Transverse colon (tissue), 4 donors: ENCODE measurements at regions not wholly inside any gene's neighbourhood (a gene's known extent, or its start where the extent isn't known, plus 50 kb on each side); places are given as distances from the start of the nearest gene placed in this dataset.

Source experiments
- DNase-seq: peaks from one replicate; pipeline ENCODE4 v3.0.0-alpha.2; 2019
- H3K27ac ChIP-seq, 4 donors: fragments of 200-600 bp; sonication (generic); 2 replicates each; pipeline ENCODE4 v1.5.1; 2016 to 2018; ENCODE audit warnings: inconsistent platforms in 4 of 4
- H3K27me3 ChIP-seq: fragments of 200-600 bp; sonication (generic); 2 replicates; pipeline ENCODE4 v1.5.1; 2017; ENCODE audit warnings: inconsistent platforms
- H3K36me3 ChIP-seq, 4 donors: fragments of 200-600 bp; sonication (generic); 2 replicates each; pipeline ENCODE4 v1.5.1; 2017 to 2019; ENCODE audit warnings: inconsistent platforms in 4 of 4
- H3K4me1 ChIP-seq, 4 donors: fragments of 200-600 bp; sonication (generic); 2 replicates each; pipeline ENCODE4 v1.5.1; 2017 to 2020; ENCODE audit warnings: inconsistent platforms in 4 of 4
- H3K4me3 ChIP-seq, 4 donors: fragments of 200-600 bp; sonication (generic); 1 replicate in 1 of 4; 2 replicates in 3 of 4; pipeline versions ENCODE4 v1.5.1 to v1.6.1; 2017 to 2019; ENCODE audit warnings: inconsistent platforms in 4 of 4
- H3K9me3 ChIP-seq, 2 donors: fragments of 200-600 bp; sonication (generic); 2 replicates each; pipeline ENCODE4 v1.5.1; 2017 to 2019; ENCODE audit warnings: inconsistent platforms in 2 of 2
- EP300 ChIP-seq: sonication (generic); formaldehyde crosslinking; IDR thresholded peaks from one replicate; pipeline ENCODE4 v1.6.1; 2017; ENCODE audit warnings: antibody characterized with exemption, low read depth
- POLR2A ChIP-seq: fragments of 450-650 bp; IDR thresholded peaks from one replicate; pipeline ENCODE4 v1.6.1; 2016; ENCODE audit warnings: antibody characterized with exemption, mild to moderate bottlenecking, moderate library complexity
- POLR2AphosphoS5 ChIP-seq, 3 donors: sonication (generic); formaldehyde crosslinking; IDR thresholded peaks; one replicate each; pipeline ENCODE4 v1.6.1; 2016; ENCODE audit warnings: antibody characterized with exemption in 3 of 3
- WGBS, 2 donors: methylation state at CpG; one replicate each; pipeline ENCODE4 v1.1.5; 2018; ENCODE audit warnings: low coverage in 1 of 2; 5-methylcytosine and 5-hydroxymethylcytosine counted together
- in situ Hi-C, 4 donors: fragments of 200-750 bp; cut with MboI; loops; one replicate each; pipeline versions ENCODE4 v1.15.0 to v1.15.1; 2017; ENCODE audit warnings: low sequenced_read_pairs in 3 of 4, low pct_ligation_motif_present in 1 of 4, low pct_unique_long_range_greater_than_20kb in 1 of 4
- intact Hi-C: fragments of 100-400 bp; cut with DNase I; formaldehyde crosslinking; loops from one replicate; pipeline ENCODE4 v1.15.1; 2023; ENCODE audit warnings: low total_unique reads
- TF ChIP-seq, protein P1 (sequence below), 5 experiments: fragments of 200-600 bp in 3 of 5; fragments of 450-650 bp in 2 of 5; sonication (generic) in 3 of 5; IDR thresholded peaks; 1 replicate in 2 of 5; 2 replicates in 3 of 5; pipeline ENCODE4 v1.5.1; 2016 to 2017; ENCODE audit warnings: antibody characterized with exemption in 5 of 5, inconsistent platforms in 3 of 5, mild to moderate bottlenecking in 2 of 5, moderate library complexity in 1 of 5

DNA sequence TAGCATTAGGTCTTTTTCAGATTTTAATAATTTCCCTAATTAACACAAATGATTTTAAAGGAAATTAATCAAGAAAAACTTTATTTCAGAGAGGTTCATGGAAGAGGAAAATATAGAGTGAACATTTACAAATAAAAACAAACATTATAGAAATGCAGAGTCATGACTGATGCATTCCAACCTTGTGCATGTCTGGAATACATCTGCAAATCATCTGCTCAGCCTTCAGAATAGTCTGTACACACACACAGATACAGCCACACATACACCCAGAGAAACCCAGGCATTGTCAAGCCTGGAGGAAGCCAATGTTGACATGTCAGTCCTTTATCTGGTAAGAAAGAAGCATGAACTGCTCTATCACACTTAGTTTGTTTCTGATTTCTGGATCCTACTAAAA is 61.3 kb upstream of the NFKB1 start:
- Histone ChIP-seq H3K4me1 (peaks cover 0 to 17% (median 11%) of the 10 kb centered on the region in 4 donors), H3K9me3 (no peaks in the 10 kb centered on the region), H3K4me3 (no peak overlapping the region), H3K27ac (peak overlapping the region; percentile 42 to 57 (median 50)), H3K27me3 (no peaks in the 10 kb centered on the region), H3K36me3 (no peaks in the 10 kb centered on the region)
- TF ChIP-seq POLR2AphosphoS5 (IDR thresholded peaks at IDR 0.05) (no peak), EP300 (no peak), POLR2A (no peak)
- TF ChIP-seq, protein P1, sequence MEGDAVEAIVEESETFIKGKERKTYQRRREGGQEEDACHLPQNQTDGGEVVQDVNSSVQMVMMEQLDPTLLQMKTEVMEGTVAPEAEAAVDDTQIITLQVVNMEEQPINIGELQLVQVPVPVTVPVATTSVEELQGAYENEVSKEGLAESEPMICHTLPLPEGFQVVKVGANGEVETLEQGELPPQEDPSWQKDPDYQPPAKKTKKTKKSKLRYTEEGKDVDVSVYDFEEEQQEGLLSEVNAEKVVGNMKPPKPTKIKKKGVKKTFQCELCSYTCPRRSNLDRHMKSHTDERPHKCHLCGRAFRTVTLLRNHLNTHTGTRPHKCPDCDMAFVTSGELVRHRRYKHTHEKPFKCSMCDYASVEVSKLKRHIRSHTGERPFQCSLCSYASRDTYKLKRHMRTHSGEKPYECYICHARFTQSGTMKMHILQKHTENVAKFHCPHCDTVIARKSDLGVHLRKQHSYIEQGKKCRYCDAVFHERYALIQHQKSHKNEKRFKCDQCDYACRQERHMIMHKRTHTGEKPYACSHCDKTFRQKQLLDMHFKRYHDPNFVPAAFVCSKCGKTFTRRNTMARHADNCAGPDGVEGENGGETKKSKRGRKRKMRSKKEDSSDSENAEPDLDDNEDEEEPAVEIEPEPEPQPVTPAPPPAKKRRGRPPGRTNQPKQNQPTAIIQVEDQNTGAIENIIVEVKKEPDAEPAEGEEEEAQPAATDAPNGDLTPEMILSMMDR (IDR thresholded peaks at IDR 0.05): no peak
- in situ Hi-C loops: loop anchor here (10.0 to 25.0 kb wide), 9 partner anchors 95 to 665 kb away; partner anchors contain the start of genes SLC39A8 (in 1 of the 4) and SLC9B1 (in 1 of the 4)
- DNase-seq: no peak
- intact Hi-C loops: loop anchor here (10.0 kb wide), 2 partner anchors 65 to 185 kb away; partner anchors contain the start of gene NFKB1

DNA sequence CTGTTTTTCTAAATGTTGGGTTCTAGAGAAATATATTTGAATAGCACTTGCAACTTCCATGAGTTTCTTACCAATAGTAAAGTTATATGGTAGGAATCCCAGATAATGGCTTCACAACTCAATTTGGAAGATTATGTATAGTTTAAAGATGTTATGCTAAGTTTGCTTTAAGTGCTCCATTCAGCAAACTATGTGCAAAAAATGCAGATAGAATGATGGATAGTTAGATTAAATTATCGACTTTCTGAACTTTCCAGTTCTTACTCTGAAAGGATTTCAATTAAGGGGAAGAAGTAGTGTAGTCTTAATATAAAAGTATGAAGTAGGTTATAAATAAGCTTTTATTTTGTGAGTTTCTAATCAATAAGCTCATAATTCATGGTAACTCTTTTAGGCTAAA is 60.7 kb upstream of the NFKB1 start:
- Histone ChIP-seq H3K27me3 (no peaks in the 10 kb centered on the region), H3K4me3 (no peak overlapping the region), H3K9me3 (no peaks in the 10 kb centered on the region), H3K36me3 (no peaks in the 10 kb centered on the region), H3K27ac (no peak overlapping the region), H3K4me1 (peaks cover 0 to 17% (median 11%) of the 10 kb centered on the region in 4 donors)
- in situ Hi-C loops: loop anchor here (10.0 to 25.0 kb wide), 6 partner anchors 147 to 664 kb away; partner anchors contain the start of gene SLC9B1 (in 1 of the 4)
- TF ChIP-seq EP300 (no peak), POLR2AphosphoS5 (IDR thresholded peaks at IDR 0.05) (no peak), POLR2A (no peak)
- TF ChIP-seq, protein P1 (IDR thresholded peaks at IDR 0.05): no peak
- 93 to 100% methylated on average over 1 of the region's 1 CpG for WGBS, 2 donors
- no peak for DNase-seq
- intact Hi-C loops: loop anchor here (10.0 kb wide), 2 partner anchors 64 to 184 kb away; partner anchors contain the start of gene NFKB1

DNA sequence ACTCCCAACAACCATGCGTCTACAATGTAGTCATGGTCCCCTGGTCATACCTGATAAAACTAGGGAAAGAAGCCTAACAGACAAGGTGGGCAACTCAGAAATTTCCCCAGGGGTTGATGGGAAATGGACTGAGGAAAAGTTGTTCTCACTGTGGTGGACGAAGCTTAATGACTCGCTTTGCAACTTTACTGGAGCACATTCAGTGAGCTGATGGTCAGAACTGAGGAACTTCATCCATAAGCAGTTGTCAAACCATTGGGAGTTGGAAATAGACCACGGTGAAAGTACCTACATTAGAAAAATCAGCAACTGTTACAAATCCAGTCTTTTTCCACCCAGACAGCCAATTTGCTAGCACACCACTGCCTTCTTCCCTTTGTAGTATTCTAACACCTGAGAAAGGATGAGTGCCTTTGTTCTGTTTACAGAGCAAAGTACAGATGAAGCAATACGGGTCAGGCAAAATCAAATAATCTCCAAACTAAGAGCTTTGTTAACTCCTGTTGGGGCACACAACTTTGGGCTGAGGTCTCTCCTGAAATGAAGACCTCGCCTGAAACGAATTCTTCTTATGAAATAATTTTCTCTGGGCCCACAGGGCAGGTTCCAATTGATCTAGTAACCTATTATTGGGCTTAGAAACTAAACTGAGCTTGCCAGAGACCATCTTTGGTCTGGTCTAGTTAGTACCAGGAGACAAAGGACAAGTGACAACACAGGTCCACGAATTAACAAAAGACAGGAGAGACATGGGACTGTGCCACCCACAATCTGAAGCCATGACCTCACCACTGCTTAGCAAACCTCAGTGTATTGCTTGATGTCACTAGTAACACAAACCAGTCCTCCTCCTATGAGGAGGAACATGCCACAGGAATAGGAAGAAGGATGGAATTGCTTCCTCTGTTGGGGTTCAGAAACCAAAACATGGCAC is 58.9 kb upstream of the NFKB1 start:
- peaks cover 0 to 17% (median 11%) of the 10 kb centered on the region in 4 donors for H3K4me1 ChIP-seq
- intact Hi-C loops (loop anchor here (10.0 kb wide), 2 partner anchors 63 to 183 kb away; partner anchors contain the start of gene NFKB1), in situ Hi-C loops (loop anchor here (10.0 to 25.0 kb wide), 6 partner anchors 145 to 663 kb away; partner anchors contain the start of gene SLC9B1 (in 1 of the 4))
- no peak overlapping the region for H3K27ac ChIP-seq
- no peak for DNase-seq
- no peaks in the 10 kb centered on the region for H3K9me3 ChIP-seq
- H3K27me3 ChIP-seq: no peaks in the 10 kb centered on the region
- WGBS, 2 donors: 54 to 67% methylated on average over 4 to 8 of the region's 8 CpGs
- TF ChIP-seq POLR2AphosphoS5 (IDR thresholded peaks at IDR 0.05): peak in 1 of 3 donors; percentile 34
- TF ChIP-seq POLR2A: no peak
- no peak overlapping the region for H3K4me3 ChIP-seq
- H3K36me3 ChIP-seq: no peaks in the 10 kb centered on the region

DNA sequence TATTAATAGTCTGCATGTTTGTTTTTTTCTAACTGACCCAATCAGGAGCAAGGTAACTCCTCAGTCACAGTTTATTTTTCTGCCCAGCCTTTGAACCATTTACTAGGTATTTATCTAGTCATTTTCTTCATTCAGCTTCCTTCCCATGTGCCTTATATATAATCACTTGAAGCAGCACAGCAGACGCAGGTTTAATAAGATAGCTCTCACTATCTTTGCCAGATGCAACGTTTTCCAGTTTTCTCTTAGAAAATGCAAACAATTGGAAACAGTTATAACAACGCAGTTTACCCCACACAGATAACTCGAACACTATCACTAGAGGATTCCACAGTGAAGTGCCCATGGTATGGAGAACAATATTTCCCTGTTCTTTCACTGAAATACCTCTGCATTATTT is 56.4 kb upstream of the NFKB1 start:
- no peaks in the 10 kb centered on the region for H3K27me3 ChIP-seq
- no peak overlapping the region for H3K4me3 ChIP-seq
- intact Hi-C loops (loop anchor here (5.0 to 10.0 kb wide), 3 partner anchors 60 to 563 kb away; partner anchors contain the start of gene NFKB1), in situ Hi-C loops (loop anchor here (5.0 to 25.0 kb wide), 7 partner anchors 143 to 660 kb away; partner anchors contain the start of gene SLC9B1 (in 1 of the 4))
- H3K4me1 ChIP-seq: peaks cover 0 to 10% (median 2%) of the 10 kb centered on the region in 4 donors
- H3K36me3 ChIP-seq: no peaks in the 10 kb centered on the region
- DNase-seq: no peak
- WGBS, 2 donors: 70 to 77% methylated on average over 4 of the region's 4 CpGs
- TF ChIP-seq POLR2AphosphoS5 (IDR thresholded peaks at IDR 0.05) (no peak), POLR2A (no peak), EP300 (no peak)
- TF ChIP-seq, protein P1 (IDR thresholded peaks at IDR 0.05): no peak
- H3K27ac ChIP-seq: no peak overlapping the region
- H3K9me3 ChIP-seq: no peaks in the 10 kb centered on the region
